WTC11 (cell line): ENCODE measurements at regions not wholly inside any gene's neighbourhood (a gene's known extent, or its start where the extent isn't known, plus 50 kb on each side); places are given as distances from the start of the nearest gene placed in this dataset.

Source experiments
- NR2C2 ChIP-seq: sonication (generic); formaldehyde crosslinking; IDR thresholded peaks from 2 replicates; pipeline ENCODE4 v1.8.0; 2022; ENCODE audit warnings: mild to moderate bottlenecking, missing genetic modification reagents
- TF ChIP-seq, protein P1 (sequence below): fragments of 200-600 bp; IDR thresholded peaks from 2 replicates; pipeline ENCODE4 v1.8.0; 2022; ENCODE audit warnings: antibody characterized with exemption
- TF ChIP-seq, protein P2 (sequence below): sonication (generic); formaldehyde crosslinking; IDR thresholded peaks from 2 replicates; pipeline ENCODE4 v1.8.1; 2023; ENCODE audit warnings: mild to moderate bottlenecking, missing genetic modification reagents, moderate library complexity
- TF ChIP-seq, protein P3 (sequence below): sonication (generic); formaldehyde crosslinking; IDR thresholded peaks from 2 replicates; pipeline ENCODE4 v1.8.0; 2022; ENCODE audit warnings: mild to moderate bottlenecking, missing genetic modification reagents
- TF ChIP-seq, protein P4 (sequence below): sonication (generic); formaldehyde crosslinking; IDR thresholded peaks from 2 replicates; pipeline ENCODE4 v1.8.1; 2022; ENCODE audit warnings: low read depth, missing genetic modification reagents, borderline replicate concordance

DNA sequence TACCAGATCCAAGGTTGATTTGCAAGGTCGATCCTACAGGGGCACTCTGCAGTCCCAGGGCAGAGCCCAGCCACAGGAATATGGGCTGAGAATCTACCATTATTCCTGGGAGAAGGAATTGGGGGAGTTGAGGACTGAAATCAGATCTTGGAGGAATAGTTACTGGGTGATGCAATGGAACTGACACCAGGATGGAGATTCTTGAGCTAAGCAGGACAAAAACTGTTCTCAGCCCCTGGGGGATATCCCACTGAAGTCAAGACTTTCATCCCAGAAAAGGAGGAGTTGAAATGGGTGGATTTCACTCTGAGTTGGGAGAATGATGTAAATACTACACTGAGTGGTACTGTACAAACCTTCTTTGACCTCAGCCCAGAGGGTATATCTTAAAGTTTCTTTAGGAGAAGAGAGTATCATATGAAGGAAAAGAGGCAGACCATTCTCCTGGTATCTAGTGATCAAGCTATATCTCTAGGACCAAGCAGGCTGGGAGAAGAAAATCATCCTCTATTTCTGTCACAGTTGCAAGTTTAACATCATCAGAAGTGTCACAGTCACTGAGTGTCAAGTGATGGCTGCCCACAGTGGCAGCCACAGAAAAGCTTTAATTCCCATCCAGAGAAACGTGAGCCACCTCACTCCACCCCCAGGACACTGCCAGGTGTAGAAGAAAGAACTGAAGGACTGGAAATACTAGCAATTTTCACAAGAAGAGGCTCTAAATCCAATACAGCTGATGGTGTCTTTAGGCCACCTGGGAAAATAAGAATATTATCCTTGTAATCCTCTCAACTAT lies 181.9 kb downstream of the NUAK1 start:
- TF ChIP-seq, protein P1, sequence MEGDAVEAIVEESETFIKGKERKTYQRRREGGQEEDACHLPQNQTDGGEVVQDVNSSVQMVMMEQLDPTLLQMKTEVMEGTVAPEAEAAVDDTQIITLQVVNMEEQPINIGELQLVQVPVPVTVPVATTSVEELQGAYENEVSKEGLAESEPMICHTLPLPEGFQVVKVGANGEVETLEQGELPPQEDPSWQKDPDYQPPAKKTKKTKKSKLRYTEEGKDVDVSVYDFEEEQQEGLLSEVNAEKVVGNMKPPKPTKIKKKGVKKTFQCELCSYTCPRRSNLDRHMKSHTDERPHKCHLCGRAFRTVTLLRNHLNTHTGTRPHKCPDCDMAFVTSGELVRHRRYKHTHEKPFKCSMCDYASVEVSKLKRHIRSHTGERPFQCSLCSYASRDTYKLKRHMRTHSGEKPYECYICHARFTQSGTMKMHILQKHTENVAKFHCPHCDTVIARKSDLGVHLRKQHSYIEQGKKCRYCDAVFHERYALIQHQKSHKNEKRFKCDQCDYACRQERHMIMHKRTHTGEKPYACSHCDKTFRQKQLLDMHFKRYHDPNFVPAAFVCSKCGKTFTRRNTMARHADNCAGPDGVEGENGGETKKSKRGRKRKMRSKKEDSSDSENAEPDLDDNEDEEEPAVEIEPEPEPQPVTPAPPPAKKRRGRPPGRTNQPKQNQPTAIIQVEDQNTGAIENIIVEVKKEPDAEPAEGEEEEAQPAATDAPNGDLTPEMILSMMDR = no peak
- TF ChIP-seq NR2C2 (CRISPR knock-in tag) = no peak
- TF ChIP-seq, protein P2, sequence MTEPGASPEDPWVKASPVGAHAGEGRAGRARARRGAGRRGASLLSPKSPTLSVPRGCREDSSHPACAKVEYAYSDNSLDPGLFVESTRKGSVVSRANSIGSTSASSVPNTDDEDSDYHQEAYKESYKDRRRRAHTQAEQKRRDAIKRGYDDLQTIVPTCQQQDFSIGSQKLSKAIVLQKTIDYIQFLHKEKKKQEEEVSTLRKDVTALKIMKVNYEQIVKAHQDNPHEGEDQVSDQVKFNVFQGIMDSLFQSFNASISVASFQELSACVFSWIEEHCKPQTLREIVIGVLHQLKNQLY (CRISPR knock-in tag) = no peak
- TF ChIP-seq, protein P3, sequence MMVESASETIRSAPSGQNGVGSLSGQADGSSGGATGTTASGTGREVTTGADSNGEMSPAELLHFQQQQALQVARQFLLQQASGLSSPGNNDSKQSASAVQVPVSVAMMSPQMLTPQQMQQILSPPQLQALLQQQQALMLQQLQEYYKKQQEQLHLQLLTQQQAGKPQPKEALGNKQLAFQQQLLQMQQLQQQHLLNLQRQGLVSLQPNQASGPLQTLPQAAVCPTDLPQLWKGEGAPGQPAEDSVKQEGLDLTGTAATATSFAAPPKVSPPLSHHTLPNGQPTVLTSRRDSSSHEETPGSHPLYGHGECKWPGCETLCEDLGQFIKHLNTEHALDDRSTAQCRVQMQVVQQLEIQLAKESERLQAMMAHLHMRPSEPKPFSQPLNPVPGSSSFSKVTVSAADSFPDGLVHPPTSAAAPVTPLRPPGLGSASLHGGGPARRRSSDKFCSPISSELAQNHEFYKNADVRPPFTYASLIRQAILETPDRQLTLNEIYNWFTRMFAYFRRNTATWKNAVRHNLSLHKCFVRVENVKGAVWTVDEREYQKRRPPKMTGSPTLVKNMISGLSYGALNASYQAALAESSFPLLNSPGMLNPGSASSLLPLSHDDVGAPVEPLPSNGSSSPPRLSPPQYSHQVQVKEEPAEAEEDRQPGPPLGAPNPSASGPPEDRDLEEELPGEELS (CRISPR knock-in tag) = no peak
- TF ChIP-seq, protein P4, sequence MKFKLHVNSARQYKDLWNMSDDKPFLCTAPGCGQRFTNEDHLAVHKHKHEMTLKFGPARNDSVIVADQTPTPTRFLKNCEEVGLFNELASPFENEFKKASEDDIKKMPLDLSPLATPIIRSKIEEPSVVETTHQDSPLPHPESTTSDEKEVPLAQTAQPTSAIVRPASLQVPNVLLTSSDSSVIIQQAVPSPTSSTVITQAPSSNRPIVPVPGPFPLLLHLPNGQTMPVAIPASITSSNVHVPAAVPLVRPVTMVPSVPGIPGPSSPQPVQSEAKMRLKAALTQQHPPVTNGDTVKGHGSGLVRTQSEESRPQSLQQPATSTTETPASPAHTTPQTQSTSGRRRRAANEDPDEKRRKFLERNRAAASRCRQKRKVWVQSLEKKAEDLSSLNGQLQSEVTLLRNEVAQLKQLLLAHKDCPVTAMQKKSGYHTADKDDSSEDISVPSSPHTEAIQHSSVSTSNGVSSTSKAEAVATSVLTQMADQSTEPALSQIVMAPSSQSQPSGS (CRISPR knock-in tag) = no peak
